GM12878 (cell line): ENCODE measurements at regions not wholly inside any gene's neighbourhood (a gene's known extent, or its start where the extent isn't known, plus 50 kb on each side); places are given as distances from the start of the nearest gene placed in this dataset.

Experiments
- ATAC-seq: fragments of 200-7000 bp; cut with Tn5 transposase; 3 replicates; pipeline ENCODE4 v1.9.1; 2020; ENCODE audit warnings: mild to moderate bottlenecking, moderate library complexity
- BruUV-seq: library from RNA; stranded (reverse); fragments of 400-500 nt; replicated peaks from 2 replicates; lab custom pipeline; 2021; lab: Mats Ljungman, UMichigan
- CTCF ChIA-PET: fragments of 300-600 bp; sonication (Branson Sonifier 250); formaldehyde crosslinking; extraction: SDS; loops from one replicate; lab custom pipeline; 2021; ENCODE audit warnings: inconsistent platforms; lab: Yijun Ruan, JAX
- POLR2A ChIA-PET: fragments of 350-600 bp; formaldehyde crosslinking; extraction: SDS; loops from one replicate; lab custom pipeline; 2021; ENCODE audit warnings: inconsistent platforms; lab: Charles Lee
- RAD21 ChIA-PET: fragments of 300-600 bp; sonication (Branson Sonifier 250); formaldehyde crosslinking; loops from one replicate; lab custom pipeline; 2023; ENCODE audit warnings: antibody characterized with exemption; ENCODE audit not compliant: unreplicated experiment; lab: Charles Lee
- SMC1A ChIA-PET: fragments of 300-600 bp; sonication (Branson Sonifier 250); formaldehyde crosslinking; loops from one replicate; lab custom pipeline; 2023; ENCODE audit not compliant: unreplicated experiment, uncharacterized antibody; lab: Charles Lee
- DNase-seq: peaks from one replicate; pipeline ENCODE4 v3.0.0-alpha.2; 2011; ENCODE audit warnings: low read depth, low spot score
- FAIRE-seq: peaks from 3 replicates; lab custom pipeline; 2011; peaks lifted over from hg19 to GRCh38; lab: Jason Lieb, UNC
- H2AFZ ChIP-seq: 2 replicates; pipeline ENCODE4 v1.6.0; 2011; ENCODE audit warnings: low read depth, low read length, control low read depth; ENCODE audit not compliant: control insufficient read depth
- H3K27ac ChIP-seq: 2 replicates; pipeline ENCODE4 v1.5.1; 2011; ENCODE audit warnings: control low read depth; ENCODE audit not compliant: control insufficient read depth, insufficient read depth
- H3K27me3 ChIP-seq, 2 experiments: replicated peaks in 1 of 2; 2 replicates each; pipeline versions ENCODE4 v1.6.0 to v1.6.1; 2011; ENCODE audit warnings: low read length in 1 of 2; ENCODE audit not compliant: control insufficient read depth in 2 of 2, insufficient read depth in 2 of 2
- H3K36me3 ChIP-seq, 2 experiments: 2 replicates each; pipeline ENCODE4 v1.5.1; 2011; ENCODE audit warnings: low read length in 1 of 2; ENCODE audit not compliant: control insufficient read depth in 2 of 2, insufficient read depth in 2 of 2
- H3K4me1 ChIP-seq: 2 replicates; pipeline ENCODE4 v1.6.1; 2011; ENCODE audit warnings: mild to moderate bottlenecking, low read length, moderate library complexity, mixed read lengths; ENCODE audit not compliant: control insufficient read depth, insufficient read depth
- H3K4me2 ChIP-seq: 2 replicates; pipeline ENCODE4 v1.6.0; 2011; ENCODE audit warnings: control low read depth; ENCODE audit not compliant: control insufficient read depth, insufficient read depth
- H3K4me3 ChIP-seq: fragments of 200-600 bp; sonication (generic); 2 replicates; pipeline ENCODE4 v1.5.1; 2016
- H3K79me2 ChIP-seq: 2 replicates; pipeline ENCODE4 v1.6.0; 2011; ENCODE audit warnings: low read length; ENCODE audit not compliant: control insufficient read depth, insufficient read depth
- H3K9ac ChIP-seq: 2 replicates; pipeline ENCODE4 v1.8.0; 2011; ENCODE audit warnings: low read length, control low read depth, mixed read lengths; ENCODE audit not compliant: control insufficient read depth, insufficient read depth
- H3K9me3 ChIP-seq: replicated peaks from 3 replicates; pipeline ENCODE4 v1.5.1; 2011; ENCODE audit warnings: mild to moderate bottlenecking, low read length; ENCODE audit not compliant: control insufficient read depth, insufficient read depth
- H4K20me1 ChIP-seq: 2 replicates; pipeline ENCODE4 v1.6.0; 2011; ENCODE audit not compliant: control insufficient read depth, insufficient read depth
- BACH1 ChIP-seq: fragments of 450-650 bp; IDR thresholded peaks from 2 replicates; pipeline ENCODE4 v1.6.1; 2017; ENCODE audit warnings: mild to moderate bottlenecking, borderline replicate concordance
- ETV6 ChIP-seq, 2 experiments: fragments of 450-650 bp in 1 of 2; IDR thresholded peaks in 1 of 2; conservative IDR thresholded peaks in 1 of 2; 2 replicates each; pipeline ENCODE4 v1.6.1; 2014; ENCODE audit warnings: antibody characterized with exemption in 1 of 2, borderline replicate concordance in 1 of 2, low read depth in 1 of 2, mild to moderate bottlenecking in 1 of 2, moderate library complexity in 1 of 2
- NFIC ChIP-seq: IDR thresholded peaks from 2 replicates; pipeline ENCODE4 v1.6.1; 2012; ENCODE audit warnings: low read depth, mild to moderate bottlenecking, inconsistent platforms, low read length, moderate library complexity
- PKNOX1 ChIP-seq: fragments of 450-650 bp; IDR thresholded peaks from 2 replicates; pipeline ENCODE4 v1.6.1; 2016; ENCODE audit warnings: mild to moderate bottlenecking
- SIX5 ChIP-seq: IDR thresholded peaks from 2 replicates; pipeline ENCODE4 v1.6.1; 2011; ENCODE audit warnings: mild to moderate bottlenecking, low read depth, low read length, moderate library complexity; ENCODE audit not compliant: severe bottlenecking
- SP1 ChIP-seq: IDR thresholded peaks from one replicate; pipeline ENCODE4 v1.6.1; 2011; ENCODE audit warnings: low read depth, low read length
- SPI1 ChIP-seq: IDR thresholded peaks from 2 replicates; pipeline ENCODE4 v1.6.1; 2011; ENCODE audit warnings: low read depth, mild to moderate bottlenecking, low read length, moderate library complexity, borderline replicate concordance; ENCODE audit not compliant: insufficient read depth
- WGBS: methylation state at CpG from one replicate; pipeline ENCODE4 v1.1.6; 2016; ENCODE audit warnings: low lambda C conversion rate; ENCODE audit not compliant: insufficient replicate concordance, insufficient coverage; ENCODE audit errors: missing lambda C conversion rate; 5-methylcytosine and 5-hydroxymethylcytosine counted together
- in situ Hi-C: fragments of 300-500 bp; cut with MboI; formaldehyde crosslinking; loops from 9 replicates; pipeline ENCODE4 v1.14.3; 2018; ENCODE audit warnings: mixed read lengths
- intact Hi-C: fragments of 100-400 bp; cut with micrococcal nuclease; formaldehyde crosslinking; loops from one replicate; pipeline ENCODE4 v1.14.2; 2022; ENCODE audit not compliant: unreplicated experiment
- TF ChIP-seq, protein P1 (sequence below): fragments of 450-650 bp; conservative IDR thresholded peaks from 2 replicates; pipeline ENCODE4 v1.6.1; 2017; ENCODE audit warnings: mild to moderate bottlenecking, moderate library complexity
- TF ChIP-seq, protein P2 (sequence below): fragments of 150-350 bp; IDR thresholded peaks from 2 replicates; pipeline ENCODE4 v1.6.1; 2014; ENCODE audit warnings: mild to moderate bottlenecking, low read depth, low read length

DNA sequence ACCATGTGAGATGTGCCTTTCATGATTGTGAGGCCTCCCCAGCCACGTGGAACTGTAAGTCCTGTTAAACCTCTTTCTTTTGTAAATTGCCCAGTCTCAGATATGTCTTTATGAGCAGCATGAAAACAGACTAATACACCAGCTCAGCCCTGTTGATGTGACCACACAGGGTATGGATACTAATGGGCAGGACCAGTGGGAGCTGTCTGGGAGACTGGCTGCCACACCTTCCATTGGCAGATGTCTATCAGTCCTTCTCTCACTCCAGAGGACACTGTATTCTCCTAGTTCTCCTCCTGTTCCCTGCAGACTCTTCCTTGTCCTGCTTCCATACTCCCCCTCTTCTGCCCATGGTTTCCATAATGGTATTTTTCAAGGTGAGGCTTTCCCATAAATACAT lies 104.4 kb downstream of the PRLHR start:
- no peaks in the 10 kb centered on the region for H3K27me3 ChIP-seq
- H4K20me1 ChIP-seq: no peaks in the 10 kb centered on the region
- no peaks in the 10 kb centered on the region for H3K36me3 ChIP-seq
- DNase-seq (no peak), ATAC-seq (no peak), FAIRE-seq (no peak)
- in situ Hi-C loops: no loop called here
- no peak overlapping the region for H3K4me3 ChIP-seq
- ChIA-PET CTCF (no interaction called here), RAD21 (no interaction called here), POLR2A (no interaction called here), SMC1A (no interaction called here)
- no peak for TF ChIP-seq SIX5
- TF ChIP-seq, protein P1, sequence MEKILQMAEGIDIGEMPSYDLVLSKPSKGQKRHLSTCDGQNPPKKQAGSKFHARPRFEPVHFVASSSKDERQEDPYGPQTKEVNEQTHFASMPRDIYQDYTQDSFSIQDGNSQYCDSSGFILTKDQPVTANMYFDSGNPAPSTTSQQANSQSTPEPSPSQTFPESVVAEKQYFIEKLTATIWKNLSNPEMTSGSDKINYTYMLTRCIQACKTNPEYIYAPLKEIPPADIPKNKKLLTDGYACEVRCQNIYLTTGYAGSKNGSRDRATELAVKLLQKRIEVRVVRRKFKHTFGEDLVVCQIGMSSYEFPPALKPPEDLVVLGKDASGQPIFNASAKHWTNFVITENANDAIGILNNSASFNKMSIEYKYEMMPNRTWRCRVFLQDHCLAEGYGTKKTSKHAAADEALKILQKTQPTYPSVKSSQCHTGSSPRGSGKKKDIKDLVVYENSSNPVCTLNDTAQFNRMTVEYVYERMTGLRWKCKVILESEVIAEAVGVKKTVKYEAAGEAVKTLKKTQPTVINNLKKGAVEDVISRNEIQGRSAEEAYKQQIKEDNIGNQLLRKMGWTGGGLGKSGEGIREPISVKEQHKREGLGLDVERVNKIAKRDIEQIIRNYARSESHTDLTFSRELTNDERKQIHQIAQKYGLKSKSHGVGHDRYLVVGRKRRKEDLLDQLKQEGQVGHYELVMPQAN: no peak
- no peak for TF ChIP-seq ETV6 (conservative IDR thresholded peaks at IDR 0.05 in 1 of 2, IDR thresholded peaks at IDR 0.05 in 1 of 2; ENCODE audit: borderline replicate concordance in 1 of 2, low read depth in 1 of 2)
- no peak overlapping the region for H3K4me2 ChIP-seq
- no peak overlapping the region for H3K9ac ChIP-seq
- peaks cover 2% of the 10 kb centered on the region; the same call in 1 of the 3 replicates for H3K9me3 ChIP-seq
- no peak overlapping the region for H2AFZ ChIP-seq
- no peak overlapping the region for H3K27ac ChIP-seq
- no peaks in the 10 kb centered on the region for H3K4me1 ChIP-seq
- no TSS peak for BruUV-seq
- intact Hi-C loops: no loop called here
- no peaks in the 10 kb centered on the region for H3K79me2 ChIP-seq
- 0% methylated on average over 1 of the region's 1 CpG for WGBS

DNA sequence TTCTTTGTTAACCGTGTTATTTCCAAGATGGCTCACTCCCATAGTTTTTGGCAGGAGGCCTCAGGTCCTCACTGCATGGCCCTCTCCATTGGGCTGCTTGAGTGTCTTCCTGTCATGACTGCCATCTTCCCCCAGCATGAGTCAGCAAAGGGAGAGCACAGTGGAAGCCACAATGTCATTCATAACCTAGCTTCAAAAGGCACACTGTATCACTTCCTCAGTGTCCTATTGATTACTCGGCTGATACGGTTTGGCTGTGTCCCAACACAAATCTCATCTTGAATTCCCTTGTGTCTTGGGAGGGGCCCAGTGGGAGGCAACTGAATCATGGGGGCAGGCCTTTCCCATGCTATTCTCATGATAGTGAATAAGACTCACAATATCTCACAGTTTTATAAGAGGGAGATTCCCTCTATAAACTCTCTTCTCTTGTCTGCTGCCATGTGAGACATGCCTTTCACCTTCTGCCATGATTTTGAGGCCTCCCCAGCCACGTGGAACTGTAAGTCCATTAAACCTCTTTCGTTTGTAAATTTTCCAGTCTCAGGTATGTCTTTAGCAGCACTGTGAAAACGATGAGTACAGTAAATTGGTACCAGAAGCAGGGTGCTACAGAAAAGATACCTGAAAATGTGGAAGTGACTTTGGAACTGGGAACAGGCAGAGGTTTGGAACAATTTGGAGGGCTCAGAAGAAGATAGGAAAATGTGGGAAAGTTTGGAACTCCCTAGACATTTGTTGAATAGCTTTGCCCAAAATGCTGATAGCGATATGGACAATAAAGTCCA lies 106.5 kb downstream of the PRLHR start:
- no peaks in the 10 kb centered on the region for H4K20me1 ChIP-seq
- H3K27me3 ChIP-seq: no peaks in the 10 kb centered on the region
- H3K27ac ChIP-seq: no peak overlapping the region
- H3K4me2 ChIP-seq: no peak overlapping the region
- POLR2A ChIA-PET: no interaction called here
- intact Hi-C loops: no loop called here
- 8% methylated on average over 7 of the region's 7 CpGs for WGBS
- SMC1A ChIA-PET: no interaction called here
- no peak overlapping the region for H3K4me3 ChIP-seq
- in situ Hi-C loops: no loop called here
- H3K4me1 ChIP-seq: no peaks in the 10 kb centered on the region
- RAD21 ChIA-PET: no interaction called here
- CTCF ChIA-PET: no interaction called here
- no peaks in the 10 kb centered on the region for H3K36me3 ChIP-seq
- no peak overlapping the region for H3K9ac ChIP-seq
- H2AFZ ChIP-seq: no peak overlapping the region
- no peak for FAIRE-seq
- BruUV-seq: no TSS peak
- H3K79me2 ChIP-seq: no peaks in the 10 kb centered on the region
- DNase-seq: peak; percentile 16
- ATAC-seq: peak; percentile 58
- H3K9me3 ChIP-seq: peaks cover 2% of the 10 kb centered on the region; the same call in 1 of the 3 replicates
- TF ChIP-seq NFIC (no peak), SPI1 (peak; percentile 67; the same call in 1 of the 2 replicates), SP1 (no peak), SIX5 (no peak), BACH1 (peak; percentile 77; the same call in 1 of the 2 replicates), PKNOX1 (no peak)
- TF ChIP-seq, protein P2, sequence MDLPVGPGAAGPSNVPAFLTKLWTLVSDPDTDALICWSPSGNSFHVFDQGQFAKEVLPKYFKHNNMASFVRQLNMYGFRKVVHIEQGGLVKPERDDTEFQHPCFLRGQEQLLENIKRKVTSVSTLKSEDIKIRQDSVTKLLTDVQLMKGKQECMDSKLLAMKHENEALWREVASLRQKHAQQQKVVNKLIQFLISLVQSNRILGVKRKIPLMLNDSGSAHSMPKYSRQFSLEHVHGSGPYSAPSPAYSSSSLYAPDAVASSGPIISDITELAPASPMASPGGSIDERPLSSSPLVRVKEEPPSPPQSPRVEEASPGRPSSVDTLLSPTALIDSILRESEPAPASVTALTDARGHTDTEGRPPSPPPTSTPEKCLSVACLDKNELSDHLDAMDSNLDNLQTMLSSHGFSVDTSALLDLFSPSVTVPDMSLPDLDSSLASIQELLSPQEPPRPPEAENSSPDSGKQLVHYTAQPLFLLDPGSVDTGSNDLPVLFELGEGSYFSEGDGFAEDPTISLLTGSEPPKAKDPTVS: no peak
